GM23338 (cell line): ENCODE measurements at regions not wholly inside any gene's neighbourhood (a gene's known extent, or its start where the extent isn't known, plus 50 kb on each side); places are given as distances from the start of the nearest gene placed in this dataset.

ENCODE experiments used
- CREB1 ChIP-seq: fragments of 250-450 bp; sonication (Bioruptor Pico); IDR thresholded peaks from 2 replicates; pipeline ENCODE4 v1.5.0; 2020; ENCODE audit warnings: low read depth, mild to moderate bottlenecking, moderate library complexity
- EZH2 ChIP-seq: fragments of 200-600 bp; sonication (generic); IDR thresholded peaks from one replicate; pipeline ENCODE4 v1.8.0; 2017; ENCODE audit warnings: antibody characterized with exemption, mild to moderate bottlenecking, low read depth; ENCODE audit not compliant: unreplicated experiment
- EZH2phosphoT487 ChIP-seq: fragments of 200-600 bp; sonication (generic); IDR thresholded peaks from one replicate; pipeline ENCODE4 v1.8.1; 2018; ENCODE audit warnings: antibody characterized with exemption; ENCODE audit not compliant: unreplicated experiment
- JUNB ChIP-seq: IDR thresholded peaks from one replicate; pipeline ENCODE4 v1.6.1; 2016; ENCODE audit warnings: antibody characterized with exemption; ENCODE audit not compliant: unreplicated experiment
- NANOG ChIP-seq: IDR thresholded peaks from 2 replicates; pipeline ENCODE4 v1.6.1; 2016; ENCODE audit warnings: antibody characterized with exemption, borderline replicate concordance
- POLR2AphosphoS5 ChIP-seq: IDR thresholded peaks from 2 replicates; pipeline ENCODE4 v1.6.1; 2016; ENCODE audit warnings: antibody characterized with exemption, low read depth
- STAT1 ChIP-seq: IDR thresholded peaks from one replicate; pipeline ENCODE4 v1.6.1; 2016; ENCODE audit warnings: antibody characterized with exemption; ENCODE audit not compliant: unreplicated experiment
- ZNF114 ChIP-seq: fragments of 250-450 bp; sonication (Bioruptor Pico); IDR thresholded peaks from 2 replicates; pipeline ENCODE4 v1.5.0; 2020; ENCODE audit warnings: mild to moderate bottlenecking, moderate library complexity
- TF ChIP-seq, protein P1 (sequence below), 2 experiments: fragments of 200-600 bp in 1 of 2; sonication (generic) in 1 of 2; conservative IDR thresholded peaks; 2 replicates each; pipeline versions ENCODE4 v1.5.1 to v1.6.1; 2016 to 2017; ENCODE audit warnings: antibody characterized with exemption in 2 of 2, low read depth in 2 of 2, mild to moderate bottlenecking in 2 of 2, moderate library complexity in 1 of 2
- TF ChIP-seq, protein P2 (sequence below): IDR thresholded peaks from one replicate; pipeline ENCODE4 v1.6.1; 2018; ENCODE audit warnings: antibody characterized with exemption; ENCODE audit not compliant: unreplicated experiment
- TF ChIP-seq, protein P3 (sequence below): IDR thresholded peaks from 2 replicates; pipeline ENCODE4 v1.6.1; 2016; ENCODE audit warnings: antibody characterized with exemption

DNA sequence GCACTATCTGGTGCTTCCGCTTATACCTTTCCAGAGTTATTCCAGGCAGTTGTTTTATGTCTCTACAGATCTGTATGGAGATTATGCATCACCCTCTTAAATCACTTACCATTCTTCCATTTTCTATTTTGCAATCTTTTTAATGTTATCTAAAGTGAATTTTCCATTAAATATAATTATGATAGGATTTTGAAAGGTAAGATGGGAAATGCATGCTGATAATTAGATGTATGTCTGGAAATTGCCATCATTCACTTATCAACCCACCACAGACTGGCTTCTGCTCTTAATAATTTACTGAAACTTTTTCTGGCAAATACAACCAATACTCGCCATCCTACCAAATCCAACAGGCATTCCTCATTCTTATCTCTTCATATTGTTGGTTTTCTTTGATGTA, 227.4 kb upstream of the MC4R start:
- TF ChIP-seq, protein P1, sequence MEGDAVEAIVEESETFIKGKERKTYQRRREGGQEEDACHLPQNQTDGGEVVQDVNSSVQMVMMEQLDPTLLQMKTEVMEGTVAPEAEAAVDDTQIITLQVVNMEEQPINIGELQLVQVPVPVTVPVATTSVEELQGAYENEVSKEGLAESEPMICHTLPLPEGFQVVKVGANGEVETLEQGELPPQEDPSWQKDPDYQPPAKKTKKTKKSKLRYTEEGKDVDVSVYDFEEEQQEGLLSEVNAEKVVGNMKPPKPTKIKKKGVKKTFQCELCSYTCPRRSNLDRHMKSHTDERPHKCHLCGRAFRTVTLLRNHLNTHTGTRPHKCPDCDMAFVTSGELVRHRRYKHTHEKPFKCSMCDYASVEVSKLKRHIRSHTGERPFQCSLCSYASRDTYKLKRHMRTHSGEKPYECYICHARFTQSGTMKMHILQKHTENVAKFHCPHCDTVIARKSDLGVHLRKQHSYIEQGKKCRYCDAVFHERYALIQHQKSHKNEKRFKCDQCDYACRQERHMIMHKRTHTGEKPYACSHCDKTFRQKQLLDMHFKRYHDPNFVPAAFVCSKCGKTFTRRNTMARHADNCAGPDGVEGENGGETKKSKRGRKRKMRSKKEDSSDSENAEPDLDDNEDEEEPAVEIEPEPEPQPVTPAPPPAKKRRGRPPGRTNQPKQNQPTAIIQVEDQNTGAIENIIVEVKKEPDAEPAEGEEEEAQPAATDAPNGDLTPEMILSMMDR (conservative IDR thresholded peaks at IDR 0.05; ENCODE audit: low read depth in 2 of 2): no peak
- TF ChIP-seq POLR2AphosphoS5 (no peak), EZH2 (no peak), CREB1 (CRISPR knock-in tag) (no peak), JUNB (no peak), EZH2phosphoT487 (no peak), NANOG (no peak), STAT1 (no peak), ZNF114 (CRISPR knock-in tag) (no peak)
- TF ChIP-seq, protein P2, sequence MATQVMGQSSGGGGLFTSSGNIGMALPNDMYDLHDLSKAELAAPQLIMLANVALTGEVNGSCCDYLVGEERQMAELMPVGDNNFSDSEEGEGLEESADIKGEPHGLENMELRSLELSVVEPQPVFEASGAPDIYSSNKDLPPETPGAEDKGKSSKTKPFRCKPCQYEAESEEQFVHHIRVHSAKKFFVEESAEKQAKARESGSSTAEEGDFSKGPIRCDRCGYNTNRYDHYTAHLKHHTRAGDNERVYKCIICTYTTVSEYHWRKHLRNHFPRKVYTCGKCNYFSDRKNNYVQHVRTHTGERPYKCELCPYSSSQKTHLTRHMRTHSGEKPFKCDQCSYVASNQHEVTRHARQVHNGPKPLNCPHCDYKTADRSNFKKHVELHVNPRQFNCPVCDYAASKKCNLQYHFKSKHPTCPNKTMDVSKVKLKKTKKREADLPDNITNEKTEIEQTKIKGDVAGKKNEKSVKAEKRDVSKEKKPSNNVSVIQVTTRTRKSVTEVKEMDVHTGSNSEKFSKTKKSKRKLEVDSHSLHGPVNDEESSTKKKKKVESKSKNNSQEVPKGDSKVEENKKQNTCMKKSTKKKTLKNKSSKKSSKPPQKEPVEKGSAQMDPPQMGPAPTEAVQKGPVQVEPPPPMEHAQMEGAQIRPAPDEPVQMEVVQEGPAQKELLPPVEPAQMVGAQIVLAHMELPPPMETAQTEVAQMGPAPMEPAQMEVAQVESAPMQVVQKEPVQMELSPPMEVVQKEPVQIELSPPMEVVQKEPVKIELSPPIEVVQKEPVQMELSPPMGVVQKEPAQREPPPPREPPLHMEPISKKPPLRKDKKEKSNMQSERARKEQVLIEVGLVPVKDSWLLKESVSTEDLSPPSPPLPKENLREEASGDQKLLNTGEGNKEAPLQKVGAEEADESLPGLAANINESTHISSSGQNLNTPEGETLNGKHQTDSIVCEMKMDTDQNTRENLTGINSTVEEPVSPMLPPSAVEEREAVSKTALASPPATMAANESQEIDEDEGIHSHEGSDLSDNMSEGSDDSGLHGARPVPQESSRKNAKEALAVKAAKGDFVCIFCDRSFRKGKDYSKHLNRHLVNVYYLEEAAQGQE: no peak
- TF ChIP-seq, protein P3, sequence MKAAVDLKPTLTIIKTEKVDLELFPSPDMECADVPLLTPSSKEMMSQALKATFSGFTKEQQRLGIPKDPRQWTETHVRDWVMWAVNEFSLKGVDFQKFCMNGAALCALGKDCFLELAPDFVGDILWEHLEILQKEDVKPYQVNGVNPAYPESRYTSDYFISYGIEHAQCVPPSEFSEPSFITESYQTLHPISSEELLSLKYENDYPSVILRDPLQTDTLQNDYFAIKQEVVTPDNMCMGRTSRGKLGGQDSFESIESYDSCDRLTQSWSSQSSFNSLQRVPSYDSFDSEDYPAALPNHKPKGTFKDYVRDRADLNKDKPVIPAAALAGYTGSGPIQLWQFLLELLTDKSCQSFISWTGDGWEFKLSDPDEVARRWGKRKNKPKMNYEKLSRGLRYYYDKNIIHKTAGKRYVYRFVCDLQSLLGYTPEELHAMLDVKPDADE: no peak
